PC-9 (cell line): ENCODE measurements at regions not wholly inside any gene's neighbourhood (a gene's known extent, or its start where the extent isn't known, plus 50 kb on each side); places are given as distances from the start of the nearest gene placed in this dataset.

ENCODE experiments used
- BruUV-seq: library from RNA; stranded (reverse); fragments of 400-500 nt; replicated peaks from 2 replicates; lab custom pipeline; 2021; lab: Mats Ljungman, UMichigan
- CTCF ChIA-PET: fragments of 300-600 bp; sonication (Branson Sonifier 250); formaldehyde crosslinking; loops from one replicate; lab custom pipeline; 2022; ENCODE audit warnings: antibody characterized with exemption; lab: Charles Lee
- POLR2A ChIA-PET: fragments of 300-600 bp; sonication (Branson Sonifier 250); formaldehyde crosslinking; loops from one replicate; lab custom pipeline; 2022; ENCODE audit warnings: antibody characterized with exemption; ENCODE audit not compliant: unreplicated experiment; lab: Charles Lee
- DNase-seq, 2 experiments: peaks; one replicate each; pipeline versions ENCODE4 v3.0.0 to v3.0.0-alpha.2; 2015 to 2022; ENCODE audit warnings: mixed read lengths in 1 of 2
- H2AFZ ChIP-seq: fragments of 200-600 bp; sonication (generic); 2 replicates; pipeline ENCODE4 v1.8.1; 2017; ENCODE audit warnings: antibody characterized with exemption
- H3F3A ChIP-seq: fragments of 200-600 bp; sonication (generic); 2 replicates; pipeline ENCODE4 v1.8.1; 2017; ENCODE audit warnings: antibody characterized with exemption, mild to moderate bottlenecking, low read depth; ENCODE audit not compliant: insufficient read depth
- H3K27ac ChIP-seq: fragments of 200-600 bp; sonication (generic); 2 replicates; pipeline ENCODE4 v1.6.1; 2016; ENCODE audit warnings: mixed run types
- H3K27me3 ChIP-seq: fragments of 200-600 bp; sonication (generic); 2 replicates; pipeline ENCODE4 v1.6.1; 2016; ENCODE audit warnings: low read depth, mixed run types; ENCODE audit not compliant: insufficient read depth
- H3K36me3 ChIP-seq: fragments of 200-600 bp; sonication (generic); 2 replicates; pipeline ENCODE4 v1.6.1; 2016; ENCODE audit warnings: low read depth, mixed run types
- H3K4me1 ChIP-seq: fragments of 200-600 bp; sonication (generic); replicated peaks from 2 replicates; pipeline ENCODE4 v1.6.1; 2016; ENCODE audit warnings: mixed run types; ENCODE audit not compliant: insufficient read depth
- H3K4me2 ChIP-seq: fragments of 200-600 bp; sonication (generic); 2 replicates; pipeline ENCODE4 v1.6.1; 2017; ENCODE audit warnings: mixed run types
- H3K4me3 ChIP-seq: fragments of 200-600 bp; sonication (generic); 2 replicates; pipeline ENCODE4 v1.6.1; 2016; ENCODE audit warnings: mixed run types
- H3K79me2 ChIP-seq: fragments of 200-600 bp; sonication (generic); 2 replicates; pipeline ENCODE4 v1.6.1; 2017; ENCODE audit warnings: low read depth, mixed run types
- H3K9me2 ChIP-seq: fragments of 200-600 bp; sonication (generic); 2 replicates; pipeline ENCODE4 v1.8.1; 2017; ENCODE audit warnings: mild to moderate bottlenecking; ENCODE audit not compliant: insufficient read depth
- H3K9me3 ChIP-seq: fragments of 200-600 bp; sonication (generic); 2 replicates; pipeline ENCODE4 v1.8.1; 2016; ENCODE audit warnings: low read depth; ENCODE audit not compliant: insufficient read depth
- H4K20me1 ChIP-seq: fragments of 200-600 bp; sonication (generic); 2 replicates; pipeline ENCODE4 v1.8.1; 2017; ENCODE audit not compliant: insufficient read depth
- CTCF ChIP-seq: fragments of 200-600 bp; sonication (generic); conservative IDR thresholded peaks from 2 replicates; pipeline ENCODE4 v1.6.1; 2017; ENCODE audit warnings: mixed run types, antibody characterized with exemption, mild to moderate bottlenecking, moderate library complexity
- EZH2 ChIP-seq: fragments of 200-600 bp; sonication (generic); IDR thresholded peaks from 2 replicates; pipeline ENCODE4 v1.8.0; 2017; ENCODE audit warnings: antibody characterized with exemption, low read depth
- intact Hi-C: fragments of 100-400 bp; cut with micrococcal nuclease; formaldehyde crosslinking; loops from one replicate; pipeline ENCODE4 v1.10.0; 2022; ENCODE audit not compliant: unreplicated experiment

GRCh38 chr14:44657696-44658388 lies 150.8 kb upstream of the FSCB start:
- no peaks in the 10 kb centered on the region for H4K20me1 ChIP-seq
- no peaks in the 10 kb centered on the region for H3K36me3 ChIP-seq
- H3K4me1 ChIP-seq = no peaks in the 10 kb centered on the region
- no peaks in the 10 kb centered on the region for H3K79me2 ChIP-seq
- TF ChIP-seq EZH2 (no peak), CTCF (peak; percentile 47)
- H3K4me2 ChIP-seq = no peak overlapping the region
- no peaks in the 10 kb centered on the region for H3F3A ChIP-seq
- intact Hi-C loops = no loop called here
- no peaks in the 10 kb centered on the region; the same call in 1 of the 2 replicates for H3K9me2 ChIP-seq
- DNase-seq = peak in 1 of 2 experiments; percentile 2
- no TSS peak for BruUV-seq
- no peaks in the 10 kb centered on the region for H3K9me3 ChIP-seq
- ChIA-PET POLR2A (no interaction called here), CTCF (no interaction called here)
- H3K27me3 ChIP-seq = no peaks in the 10 kb centered on the region
- H3K4me3 ChIP-seq = no peak overlapping the region
- H3K27ac ChIP-seq = no peak overlapping the region
- H2AFZ ChIP-seq = no peak overlapping the region

- Histone ChIP-seq H3K4me3 (no peak overlapping the region), H3K27ac (no peak overlapping the region), H3K27me3 (no peaks in the 10 kb centered on the region), H3K36me3 (no peaks in the 10 kb centered on the region), H3K79me2 (no peaks in the 10 kb centered on the region), H3K4me2 (no peak overlapping the region), H3K4me1 (no peaks in the 10 kb centered on the region), H3K9me3 (no peaks in the 10 kb centered on the region), H4K20me1 (no peaks in the 10 kb centered on the region), H2AFZ (no peak overlapping the region), H3K9me2 (no peaks in the 10 kb centered on the region; the same call in 1 of the 2 replicates), H3F3A (no peaks in the 10 kb centered on the region)
- no peak for DNase-seq
- ChIA-PET CTCF (interaction anchor here (0.6 kb wide), 1 partner anchor 16 kb away, joined by 4 read pairs; no protein-coding TSS in a partner anchor), POLR2A (no interaction called here)
- intact Hi-C loops = no loop called here
- BruUV-seq = no TSS peak
- TF ChIP-seq EZH2 = no peak
Observed at GRCh38 chr14:44657203-44657602, 150.1 kb upstream of the FSCB start.

- no peaks in the 10 kb centered on the region for H3K36me3 ChIP-seq
- no peak overlapping the region for H2AFZ ChIP-seq
- H3K9me2 ChIP-seq = no peaks in the 10 kb centered on the region; the same call in 1 of the 2 replicates
- ChIA-PET CTCF (no interaction called here), POLR2A (no interaction called here)
- no peak overlapping the region for H3K4me3 ChIP-seq
- H3K4me1 ChIP-seq = no peaks in the 10 kb centered on the region
- H3K27ac ChIP-seq = no peak overlapping the region
- DNase-seq = no peak
- H3K4me2 ChIP-seq = no peak overlapping the region
- TF ChIP-seq CTCF (no peak), EZH2 (no peak)
- no peaks in the 10 kb centered on the region for H4K20me1 ChIP-seq
- no peaks in the 10 kb centered on the region for H3K9me3 ChIP-seq
- no peaks in the 10 kb centered on the region for H3F3A ChIP-seq
- no TSS peak for BruUV-seq
- H3K79me2 ChIP-seq = no peaks in the 10 kb centered on the region
- no peaks in the 10 kb centered on the region for H3K27me3 ChIP-seq
- intact Hi-C loops = no loop called here
Observed at GRCh38 chr14:44654591-44654990, 147.5 kb upstream of the FSCB start.
